CD4-positive, alpha-beta T cell treated with Interleukin-21 for 1 hour (primary cell): ENCODE measurements at regions not wholly inside any gene's neighbourhood (a gene's known extent, or its start where the extent isn't known, plus 50 kb on each side); places are given as distances from the start of the nearest gene placed in this dataset.
"Not testable (repeated sequence)": the region's sequence is repeated elsewhere in the genome, so short reads cannot be mapped to it uniquely, and the experiment has no call there.

Experiments used
- DNase-seq: peaks from one replicate; pipeline ENCODE4 v3.0.0-alpha.2; 2020

GRCh38 chr10:131363416-131363815, 51.9 kb upstream of the TCERG1L start:
- DNase-seq: no peak

GRCh38 chr10:131371571-131371970, 60.0 kb upstream of the TCERG1L start:
- DNase-seq: no peak

GRCh38 chr10:131381576-131381975, 70.1 kb upstream of the TCERG1L start:
- no peak for DNase-seq

GRCh38 chr10:131385161-131385872, 73.8 kb upstream of the TCERG1L start:
- DNase-seq: not testable (repeated sequence)

- DNase-seq: no peak
Observed at GRCh38 chr10:131387018-131387529, 75.6 kb upstream of the TCERG1L start.

GRCh38 chr10:131391936-131392335, 80.4 kb upstream of the TCERG1L start:
- DNase-seq: no peak

- no peak for DNase-seq
Observed at GRCh38 chr10:131396121-131397050, 84.9 kb upstream of the TCERG1L start.

- no peak for DNase-seq
Observed at GRCh38 chr10:131398166-131398565, 86.6 kb upstream of the TCERG1L start.

- DNase-seq: no peak
Observed at GRCh38 chr10:131399981-131400380, 88.5 kb upstream of the TCERG1L start.

GRCh38 chr10:131400513-131400912, 89.0 kb upstream of the TCERG1L start:
- no peak for DNase-seq

- no peak for DNase-seq
Observed at GRCh38 chr10:131402771-131403650, 91.5 kb upstream of the TCERG1L start.

- DNase-seq: no peak
Observed at GRCh38 chr10:131403936-131404335, 92.4 kb upstream of the TCERG1L start.

GRCh38 chr10:131404886-131405285, 93.4 kb upstream of the TCERG1L start:
- DNase-seq: no peak

- DNase-seq: no peak
Observed at GRCh38 chr10:131406676-131407392, 95.3 kb upstream of the TCERG1L start.

- DNase-seq: no peak
Observed at GRCh38 chr10:131418681-131419080, 107.2 kb upstream of the TCERG1L start.

GRCh38 chr10:131419797-131420196, 108.3 kb upstream of the TCERG1L start:
- no peak for DNase-seq

- DNase-seq: no peak
Observed at GRCh38 chr10:131420867-131421266, 109.3 kb upstream of the TCERG1L start.

- no peak for DNase-seq
Observed at GRCh38 chr10:131421381-131421780, 109.9 kb upstream of the TCERG1L start.

- no peak for DNase-seq
Observed at GRCh38 chr10:131422731-131423130, 111.2 kb upstream of the TCERG1L start.

- no peak for DNase-seq
Observed at GRCh38 chr10:131424053-131424452, 112.5 kb upstream of the TCERG1L start.

GRCh38 chr10:131424836-131425491, 113.4 kb upstream of the TCERG1L start:
- no peak for DNase-seq
